Body of pancreas (tissue), 4 donors: ENCODE measurements at regions not wholly inside any gene's neighbourhood (a gene's known extent, or its start where the extent isn't known, plus 50 kb on each side); places are given as distances from the start of the nearest gene placed in this dataset.

Experiments used
- POLR2A ChIP-seq, 3 donors: fragments of 450-650 bp; IDR thresholded peaks; one replicate each; pipeline ENCODE4 v1.6.1; 2016; ENCODE audit warnings: antibody characterized with exemption in 3 of 3, mild to moderate bottlenecking in 2 of 3
- TF ChIP-seq, protein P1 (sequence below), 7 experiments: fragments of 450-650 bp in 4 of 7; fragments of 200-600 bp in 3 of 7; sonication (generic) in 3 of 7; IDR thresholded peaks; one replicate each; pipeline ENCODE4 v1.5.1; 2016 to 2019; ENCODE audit warnings: antibody characterized with exemption in 7 of 7

DNA sequence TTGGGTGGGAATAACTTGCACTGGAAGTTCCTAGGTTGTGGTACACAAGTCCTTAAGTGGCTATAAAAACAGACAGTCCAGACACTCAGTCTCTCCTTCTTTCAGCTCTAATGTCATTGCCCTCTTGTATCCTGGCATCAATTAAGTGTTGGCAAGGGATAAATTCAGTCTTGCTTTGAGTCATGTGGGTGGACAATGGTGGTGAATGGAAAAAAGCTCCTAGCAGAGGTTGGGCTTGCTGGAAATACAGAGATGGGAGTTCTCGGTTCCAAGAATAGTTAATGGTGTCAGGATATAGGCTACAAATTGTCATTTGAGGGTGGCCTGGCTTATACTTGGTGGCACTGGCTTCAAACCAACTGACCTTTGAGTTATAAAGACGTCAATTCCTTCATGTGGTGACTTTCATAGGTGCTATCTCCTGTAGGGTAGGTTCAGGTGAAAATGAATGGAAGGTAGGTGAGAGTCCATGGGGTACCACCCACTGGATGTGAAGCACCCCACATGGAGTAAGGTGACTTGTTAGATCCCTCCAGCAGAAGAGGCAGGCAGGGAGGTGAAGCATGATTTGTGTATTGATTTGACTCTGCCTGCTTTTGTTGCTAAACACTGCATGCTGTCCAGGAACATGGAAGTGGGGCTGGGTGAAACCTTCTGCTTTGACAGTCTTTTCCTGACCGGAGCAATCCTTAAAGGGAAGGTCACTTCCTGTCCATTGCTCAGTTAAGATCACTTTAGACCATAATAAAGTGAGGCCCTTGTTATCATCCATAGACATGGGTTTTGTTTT, 102.0 kb downstream of the LACC1 start:
- TF ChIP-seq, protein P1, sequence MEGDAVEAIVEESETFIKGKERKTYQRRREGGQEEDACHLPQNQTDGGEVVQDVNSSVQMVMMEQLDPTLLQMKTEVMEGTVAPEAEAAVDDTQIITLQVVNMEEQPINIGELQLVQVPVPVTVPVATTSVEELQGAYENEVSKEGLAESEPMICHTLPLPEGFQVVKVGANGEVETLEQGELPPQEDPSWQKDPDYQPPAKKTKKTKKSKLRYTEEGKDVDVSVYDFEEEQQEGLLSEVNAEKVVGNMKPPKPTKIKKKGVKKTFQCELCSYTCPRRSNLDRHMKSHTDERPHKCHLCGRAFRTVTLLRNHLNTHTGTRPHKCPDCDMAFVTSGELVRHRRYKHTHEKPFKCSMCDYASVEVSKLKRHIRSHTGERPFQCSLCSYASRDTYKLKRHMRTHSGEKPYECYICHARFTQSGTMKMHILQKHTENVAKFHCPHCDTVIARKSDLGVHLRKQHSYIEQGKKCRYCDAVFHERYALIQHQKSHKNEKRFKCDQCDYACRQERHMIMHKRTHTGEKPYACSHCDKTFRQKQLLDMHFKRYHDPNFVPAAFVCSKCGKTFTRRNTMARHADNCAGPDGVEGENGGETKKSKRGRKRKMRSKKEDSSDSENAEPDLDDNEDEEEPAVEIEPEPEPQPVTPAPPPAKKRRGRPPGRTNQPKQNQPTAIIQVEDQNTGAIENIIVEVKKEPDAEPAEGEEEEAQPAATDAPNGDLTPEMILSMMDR (IDR thresholded peaks at IDR 0.05): no peak
- no peak for TF ChIP-seq POLR2A (IDR thresholded peaks at IDR 0.05)
